GM19238 (cell line): ENCODE measurements at regions not wholly inside any gene's neighbourhood (a gene's known extent, or its start where the extent isn't known, plus 50 kb on each side); places are given as distances from the start of the nearest gene placed in this dataset.
A peak's percentile ranks its signal among the peaks of the same experiment; 100 is the strongest.

Experiments
- DNase-seq: peaks from one replicate; pipeline ENCODE4 v3.0.0; 2011; ENCODE audit warnings: low spot score; ENCODE audit not compliant: insufficient read length

GRCh38 chr9:129273136-129273895, 95.3 kb upstream of the IER5L start:
- no peak for DNase-seq

- no peak for DNase-seq
Observed at GRCh38 chr9:129272348-129273025, 94.4 kb upstream of the IER5L start.

- DNase-seq, result peak; percentile 46
Observed at GRCh38 chr9:129270903-129271431, 92.9 kb upstream of the IER5L start.

- DNase-seq, result peak; percentile 80
Observed at GRCh38 chr9:129270205-129270604, 92.1 kb upstream of the IER5L start.

- no peak for DNase-seq
Observed at GRCh38 chr9:129267141-129267540, 89.1 kb upstream of the IER5L start.

GRCh38 chr9:129266536-129266935, 88.5 kb upstream of the IER5L start:
- no peak for DNase-seq

GRCh38 chr9:129264388-129264787, 86.3 kb upstream of the IER5L start:
- no peak for DNase-seq

GRCh38 chr9:129263836-129264235, 85.8 kb upstream of the IER5L start:
- no peak for DNase-seq

GRCh38 chr9:129262261-129262660, 84.2 kb upstream of the IER5L start:
- no peak for DNase-seq

- DNase-seq, result no peak
Observed at GRCh38 chr9:129259375-129259774, 81.3 kb upstream of the IER5L start.

GRCh38 chr9:129258823-129259301, 80.8 kb upstream of the IER5L start:
- no peak for DNase-seq

GRCh38 chr9:129258124-129258822, 80.2 kb upstream of the IER5L start:
- peak; percentile 80 for DNase-seq

- no peak for DNase-seq
Observed at GRCh38 chr9:129256959-129257713, 79.1 kb upstream of the IER5L start.

GRCh38 chr9:129254566-129255287, 76.7 kb upstream of the IER5L start:
- no peak for DNase-seq

- DNase-seq, result no peak
Observed at GRCh38 chr9:129253803-129254381, 75.8 kb upstream of the IER5L start.

GRCh38 chr9:129252937-129253802, 75.1 kb upstream of the IER5L start:
- DNase-seq, result no peak

- no peak for DNase-seq
Observed at GRCh38 chr9:129250786-129251185, 72.7 kb upstream of the IER5L start.

- no peak for DNase-seq
Observed at GRCh38 chr9:129247285-129248153, 69.5 kb upstream of the IER5L start.
